DND-41 (cell line): ENCODE measurements at regions not wholly inside any gene's neighbourhood (a gene's known extent, or its start where the extent isn't known, plus 50 kb on each side); places are given as distances from the start of the nearest gene placed in this dataset.

Source experiments
- ATAC-seq: fragments of 200-7000 bp; cut with Tn5 transposase; 3 replicates; pipeline ENCODE4 v1.9.1; 2021; ENCODE audit warnings: low read depth; ENCODE audit not compliant: insufficient read depth
- DNase-seq: peaks from one replicate; pipeline ENCODE4 v3.0.0-alpha.2; 2020
- H2AFZ ChIP-seq: 2 replicates; pipeline ENCODE4 v1.6.0; 2012; ENCODE audit warnings: low read depth, low read length
- H3K27ac ChIP-seq: 2 replicates; pipeline ENCODE4 v1.5.1; 2012; ENCODE audit warnings: low read length, inconsistent platforms
- H3K27me3 ChIP-seq: fragments of 200-600 bp; sonication (generic); 2 replicates; pipeline ENCODE4 v1.6.0; 2012; ENCODE audit warnings: low read length, mild to moderate bottlenecking, inconsistent platforms; ENCODE audit not compliant: insufficient read depth, poor library complexity
- H3K36me3 ChIP-seq: 2 replicates; pipeline ENCODE4 v1.5.1; 2012; ENCODE audit warnings: low read length, inconsistent platforms; ENCODE audit not compliant: insufficient read depth
- H3K4me1 ChIP-seq: 2 replicates; pipeline ENCODE4 v1.5.1; 2012; ENCODE audit warnings: mild to moderate bottlenecking, low read length; ENCODE audit not compliant: insufficient read depth
- H3K4me2 ChIP-seq: 2 replicates; pipeline ENCODE4 v1.6.0; 2012; ENCODE audit warnings: mild to moderate bottlenecking, moderate library complexity, low read length, inconsistent platforms; ENCODE audit not compliant: insufficient read depth
- H3K4me3 ChIP-seq, 2 experiments: fragments of 200-600 bp in 1 of 2; shearing (Covaris generic) in 1 of 2; 2 replicates each; pipeline ENCODE4 v1.5.1; 2012 to 2016; ENCODE audit warnings: inconsistent platforms in 2 of 2, low read length in 2 of 2, mild to moderate bottlenecking in 2 of 2, low read depth in 1 of 2, moderate library complexity in 1 of 2
- H3K79me2 ChIP-seq: 2 replicates; pipeline ENCODE4 v1.6.0; 2012; ENCODE audit warnings: low read length, inconsistent platforms; ENCODE audit not compliant: insufficient read depth
- H3K9ac ChIP-seq: 2 replicates; pipeline ENCODE4 v1.6.0; 2012; ENCODE audit warnings: low read depth, mild to moderate bottlenecking, inconsistent platforms, low read length, moderate library complexity
- H3K9me3 ChIP-seq: 2 replicates; pipeline ENCODE4 v1.5.1; 2012; ENCODE audit warnings: low read length, moderate library complexity, mild to moderate bottlenecking, inconsistent platforms; ENCODE audit not compliant: insufficient read depth, severe bottlenecking
- H4K20me1 ChIP-seq: 2 replicates; pipeline ENCODE4 v1.6.0; 2012; ENCODE audit warnings: low read length; ENCODE audit not compliant: insufficient read depth
- EZH2 ChIP-seq: IDR thresholded peaks from 3 replicates; pipeline ENCODE4 v1.6.1; 2012; ENCODE audit warnings: borderline replicate concordance, low read depth, mild to moderate bottlenecking, moderate library complexity, low read length, inconsistent platforms; ENCODE audit not compliant: severe bottlenecking
- TF ChIP-seq, protein P1 (sequence below): IDR thresholded peaks from 2 replicates; pipeline ENCODE4 v1.5.1; 2012; ENCODE audit warnings: borderline replicate concordance, low read length, moderate library complexity, mild to moderate bottlenecking; ENCODE audit not compliant: poor library complexity, severe bottlenecking; ENCODE audit errors: extremely low read depth

DNA sequence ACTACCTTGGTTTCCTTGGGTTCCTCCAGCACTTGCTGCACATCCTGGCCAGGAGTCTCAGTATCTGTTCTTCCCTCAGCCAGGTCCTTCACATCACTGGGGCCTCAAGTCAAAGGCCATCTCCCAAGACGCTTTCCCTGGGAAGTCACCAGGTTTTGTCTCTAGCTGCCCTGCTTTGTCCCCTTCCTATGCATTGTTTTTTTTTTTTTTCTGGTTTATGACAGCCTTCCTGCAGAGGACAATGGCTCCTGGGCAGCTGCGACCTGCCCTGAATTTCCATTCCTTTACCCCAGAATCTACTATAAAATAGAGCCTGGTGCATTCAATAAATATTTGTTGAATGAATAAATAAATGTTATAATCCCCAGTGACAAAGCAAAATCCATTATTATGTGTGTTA lies 687.3 kb downstream of the QKI start:
- Histone ChIP-seq H3K27me3 (no peaks in the 10 kb centered on the region), H3K4me2 (no peak overlapping the region), H3K36me3 (no peaks in the 10 kb centered on the region), H3K79me2 (no peaks in the 10 kb centered on the region), H3K9me3 (no peaks in the 10 kb centered on the region), H3K4me3 (no peak overlapping the region), H3K4me1 (no peaks in the 10 kb centered on the region), H4K20me1 (no peaks in the 10 kb centered on the region), H3K9ac (no peak overlapping the region), H2AFZ (no peak overlapping the region), H3K27ac (no peak overlapping the region)
- DNase-seq, result no peak
- TF ChIP-seq, protein P1, sequence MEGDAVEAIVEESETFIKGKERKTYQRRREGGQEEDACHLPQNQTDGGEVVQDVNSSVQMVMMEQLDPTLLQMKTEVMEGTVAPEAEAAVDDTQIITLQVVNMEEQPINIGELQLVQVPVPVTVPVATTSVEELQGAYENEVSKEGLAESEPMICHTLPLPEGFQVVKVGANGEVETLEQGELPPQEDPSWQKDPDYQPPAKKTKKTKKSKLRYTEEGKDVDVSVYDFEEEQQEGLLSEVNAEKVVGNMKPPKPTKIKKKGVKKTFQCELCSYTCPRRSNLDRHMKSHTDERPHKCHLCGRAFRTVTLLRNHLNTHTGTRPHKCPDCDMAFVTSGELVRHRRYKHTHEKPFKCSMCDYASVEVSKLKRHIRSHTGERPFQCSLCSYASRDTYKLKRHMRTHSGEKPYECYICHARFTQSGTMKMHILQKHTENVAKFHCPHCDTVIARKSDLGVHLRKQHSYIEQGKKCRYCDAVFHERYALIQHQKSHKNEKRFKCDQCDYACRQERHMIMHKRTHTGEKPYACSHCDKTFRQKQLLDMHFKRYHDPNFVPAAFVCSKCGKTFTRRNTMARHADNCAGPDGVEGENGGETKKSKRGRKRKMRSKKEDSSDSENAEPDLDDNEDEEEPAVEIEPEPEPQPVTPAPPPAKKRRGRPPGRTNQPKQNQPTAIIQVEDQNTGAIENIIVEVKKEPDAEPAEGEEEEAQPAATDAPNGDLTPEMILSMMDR, result no peak
- no peak for TF ChIP-seq EZH2
- ATAC-seq, result no peak

DNA sequence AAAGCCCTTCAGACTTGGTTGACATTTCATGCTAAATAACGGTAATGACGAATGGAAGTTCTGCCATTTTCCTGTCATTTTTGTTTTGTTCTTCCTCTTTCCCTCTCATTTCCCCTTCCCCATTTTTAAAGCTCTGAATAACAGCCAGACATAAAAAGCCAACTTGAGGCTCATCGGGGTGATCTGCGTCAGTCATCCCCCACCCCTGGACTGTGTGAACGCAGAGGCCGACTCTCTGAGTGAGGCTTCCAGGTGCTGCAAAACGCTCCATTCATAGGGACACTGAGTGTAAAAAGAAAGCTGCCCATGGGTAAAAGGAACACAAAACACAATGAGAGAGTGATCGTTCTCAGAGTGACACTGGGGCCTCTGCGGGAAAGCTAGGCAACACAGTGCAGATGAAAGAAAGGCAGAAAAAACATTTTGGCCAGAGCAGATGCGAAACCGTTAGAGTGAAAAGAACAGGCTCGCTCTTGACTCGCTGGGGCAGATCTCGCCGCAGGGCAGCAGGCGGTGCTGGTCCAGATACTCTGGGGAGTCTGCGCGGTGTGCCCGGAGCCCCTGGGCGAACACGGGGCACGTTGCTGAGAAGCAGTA lies 684.8 kb downstream of the QKI start:
- H3K27ac ChIP-seq, result no peak overlapping the region
- TF ChIP-seq, protein P1, result no peak
- TF ChIP-seq EZH2, result no peak
- no peak overlapping the region for H3K9ac ChIP-seq
- DNase-seq, result no peak
- no peak overlapping the region for H2AFZ ChIP-seq
- H3K4me2 ChIP-seq, result no peak overlapping the region
- no peaks in the 10 kb centered on the region for H4K20me1 ChIP-seq
- H3K36me3 ChIP-seq, result no peaks in the 10 kb centered on the region
- H3K4me3 ChIP-seq, result no peak overlapping the region
- H3K9me3 ChIP-seq, result no peaks in the 10 kb centered on the region
- no peaks in the 10 kb centered on the region for H3K79me2 ChIP-seq
- ATAC-seq, result no peak
- H3K4me1 ChIP-seq, result no peaks in the 10 kb centered on the region
- H3K27me3 ChIP-seq, result no peaks in the 10 kb centered on the region

DNA sequence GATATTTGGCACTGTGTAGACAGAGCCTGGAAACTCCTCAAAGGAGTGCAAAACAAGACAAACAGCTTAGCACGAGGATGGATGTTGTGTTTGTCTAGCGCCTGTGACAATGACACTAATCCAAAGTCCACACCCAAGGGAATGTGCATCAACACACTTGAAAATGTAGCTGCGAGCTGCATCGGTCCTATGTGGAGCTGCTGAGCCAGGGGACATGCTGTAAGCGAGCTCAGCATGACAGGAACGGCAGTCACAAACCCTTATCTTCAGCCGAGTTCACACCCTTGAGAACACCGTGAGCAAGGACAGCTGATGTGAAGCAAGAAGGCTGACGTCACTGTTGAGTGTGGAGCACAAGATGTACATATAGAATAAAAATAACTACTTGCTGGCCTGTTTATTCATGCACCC lies 684.3 kb downstream of the QKI start:
- Histone ChIP-seq H3K27me3 (no peaks in the 10 kb centered on the region), H3K4me1 (no peaks in the 10 kb centered on the region), H3K4me2 (no peak overlapping the region), H4K20me1 (no peaks in the 10 kb centered on the region), H3K9me3 (no peaks in the 10 kb centered on the region), H3K36me3 (no peaks in the 10 kb centered on the region), H3K27ac (no peak overlapping the region), H3K9ac (no peak overlapping the region), H3K79me2 (no peaks in the 10 kb centered on the region), H2AFZ (no peak overlapping the region), H3K4me3 (no peak overlapping the region)
- no peak for ATAC-seq
- TF ChIP-seq, protein P1, result no peak
- TF ChIP-seq EZH2, result no peak
- DNase-seq, result no peak
